ENCODE measurements at regions not wholly inside any gene's neighbourhood (a gene's known extent, or its start where the extent isn't known, plus 50 kb on each side); places are given as distances from the start of the nearest gene placed in this dataset.

GRCh38 chr11:104823657-104824056 is 74.6 kb downstream of the CASP12 start (continued):
- TF ChIP-seq ZNF704 (tag by site-specific recombination; IDR thresholded peaks at IDR 0.05) (no peak), ZNF785 (tag by site-specific recombination; IDR thresholded peaks at IDR 0.05) (no peak), ZFP37 (tag by site-specific recombination; IDR thresholded peaks at IDR 0.05) (no peak), ZNF514 (tag by site-specific recombination; IDR thresholded peaks at IDR 0.05) (no peak), ZNF341 (tag by site-specific recombination; IDR thresholded peaks at IDR 0.05; ENCODE audit: low read depth) (no peak), ZNF48 (tag by site-specific recombination; IDR thresholded peaks at IDR 0.05) (no peak), GLIS2 (tag by site-specific recombination; IDR thresholded peaks at IDR 0.05) (no peak), FEZF1 (tag by site-specific recombination; IDR thresholded peaks at IDR 0.05) (no peak)

GRCh38 chr11:104820431-104820830 is 77.8 kb downstream of the CASP12 start:
- Histone ChIP-seq H3K4me1 (ENCODE audit: control insufficient read depth, insufficient read depth, low read length) (no peaks in the 10 kb centered on the region), H3K9me3 (ENCODE audit: control insufficient read depth, insufficient read depth, low read depth, low read length) (no peaks in the 10 kb centered on the region), H3K36me3 (ENCODE audit: control insufficient read depth in 2 of 2, insufficient read depth in 1 of 2, low read length in 2 of 2) (no peaks in the 10 kb centered on the region), H3K4me3 (ENCODE audit: low read depth, low read length) (no peak overlapping the region), H3K27ac (ENCODE audit: extremely low read depth, low read depth, low read length) (no peak overlapping the region)
- POLR2A ChIA-PET: no interaction called here
- TF ChIP-seq REPIN1 (tag by site-specific recombination; IDR thresholded peaks at IDR 0.05; ENCODE audit: low read depth) (no peak), SP7 (tag by site-specific recombination; IDR thresholded peaks at IDR 0.05) (no peak), ZNF239 (tag by site-specific recombination; IDR thresholded peaks at IDR 0.05) (no peak), ZNF704 (tag by site-specific recombination; IDR thresholded peaks at IDR 0.05) (no peak)
- CTCF ChIA-PET: interaction anchor here (0.7 kb wide), 1 partner anchor 1023 kb away, joined by 3 read pairs; no protein-coding TSS in a partner anchor

GRCh38 chr11:104819603-104820002 is 78.7 kb downstream of the CASP12 start:
- H3K9me3 ChIP-seq (ENCODE audit: control insufficient read depth, insufficient read depth, low read depth, low read length): no peaks in the 10 kb centered on the region

GRCh38 chr11:104819107-104819506 is 79.2 kb downstream of the CASP12 start:
- Histone ChIP-seq H3K9me3 (ENCODE audit: control insufficient read depth, insufficient read depth, low read depth, low read length) (no peaks in the 10 kb centered on the region), H3K36me3 (ENCODE audit: control insufficient read depth in 2 of 2, insufficient read depth in 1 of 2, low read length in 2 of 2) (no peaks in the 10 kb centered on the region), H3K4me1 (ENCODE audit: control insufficient read depth, insufficient read depth, low read length) (no peaks in the 10 kb centered on the region), H3K4me3 (ENCODE audit: low read depth, low read length) (no peak overlapping the region), H3K27ac (ENCODE audit: extremely low read depth, low read depth, low read length) (no peak overlapping the region)
- ChIA-PET CTCF (no interaction called here), POLR2A (no interaction called here)
- TF ChIP-seq ZNF555 (tag by site-specific recombination; conservative IDR thresholded peaks at IDR 0.05): no peak
- no peak for TF ChIP-seq ZNF211 (tag by site-specific recombination; IDR thresholded peaks at IDR 0.05; ENCODE audit: low read depth)
- TF ChIP-seq ZNF830 (tag by site-specific recombination; IDR thresholded peaks at IDR 0.05; ENCODE audit: low read depth): no peak
- TF ChIP-seq ZNF707 (tag by site-specific recombination; IDR thresholded peaks at IDR 0.05): no peak
- no peak for TF ChIP-seq ZNF580 (tag by site-specific recombination; IDR thresholded peaks at IDR 0.05)
- TF ChIP-seq ZNF354C (tag by site-specific recombination; IDR thresholded peaks at IDR 0.05; ENCODE audit: borderline replicate concordance, low read depth): no peak
- no peak for TF ChIP-seq PRDM6 (tag by site-specific recombination; IDR thresholded peaks at IDR 0.05)
- no peak for TF ChIP-seq ZNF174 (tag by site-specific recombination; IDR thresholded peaks at IDR 0.05)
- TF ChIP-seq ZNF10 (tag by site-specific recombination; IDR thresholded peaks at IDR 0.05): no peak
- TF ChIP-seq ZNF501 (tag by site-specific recombination; IDR thresholded peaks at IDR 0.05): no peak
- no peak for TF ChIP-seq SCRT2 (tag by site-specific recombination; IDR thresholded peaks at IDR 0.05)
- TF ChIP-seq HOXD13 (CRISPR knock-in tag; IDR thresholded peaks at IDR 0.05; ENCODE audit: borderline replicate concordance): no peak
- no peak for TF ChIP-seq ZNF530 (tag by site-specific recombination; IDR thresholded peaks at IDR 0.05; ENCODE audit: low read depth)
- no peak for TF ChIP-seq GLIS2 (tag by site-specific recombination; IDR thresholded peaks at IDR 0.05)

More at GRCh38 chr11:104819603-104820002, 78.7 kb downstream of the CASP12 start:
- H3K4me1 ChIP-seq (ENCODE audit: control insufficient read depth, insufficient read depth, low read length): no peaks in the 10 kb centered on the region
- no peak overlapping the region for H3K4me3 ChIP-seq (ENCODE audit: low read depth, low read length)
- no peak overlapping the region for H3K27ac ChIP-seq (ENCODE audit: extremely low read depth, low read depth, low read length)
- POLR2A ChIA-PET: no interaction called here
- CTCF ChIA-PET: interaction anchor here (0.5 kb wide), 1 partner anchor 209 kb away, joined by 3 read pairs; no protein-coding TSS in a partner anchor
- no peaks in the 10 kb centered on the region for H3K36me3 ChIP-seq (ENCODE audit: control insufficient read depth in 2 of 2, insufficient read depth in 1 of 2, low read length in 2 of 2)
- TF ChIP-seq ZNF571 (tag by site-specific recombination; IDR thresholded peaks at IDR 0.05) (no peak), SALL2 (tag by site-specific recombination; IDR thresholded peaks at IDR 0.05; ENCODE audit: borderline replicate concordance) (no peak), ZNF510 (tag by site-specific recombination; IDR thresholded peaks at IDR 0.05; ENCODE audit: insufficient replicate concordance) (no peak), SP3 (tag by site-specific recombination; IDR thresholded peaks at IDR 0.05) (no peak), ZNF473 (tag by site-specific recombination; IDR thresholded peaks at IDR 0.05) (no peak), ZNF426 (tag by site-specific recombination; IDR thresholded peaks at IDR 0.05) (no peak)

Data from HEK293 (cell line).